Endothelial cell of umbilical vein (primary cell): ENCODE measurements at regions not wholly inside any gene's neighbourhood (a gene's known extent, or its start where the extent isn't known, plus 50 kb on each side); places are given as distances from the start of the nearest gene placed in this dataset.

Source experiments
- BruUV-seq: library from RNA; stranded (reverse); fragments of 400-500 nt; replicated peaks from 2 replicates; lab custom pipeline; 2021; lab: Mats Ljungman, UMichigan
- CTCF ChIA-PET: fragments of 300-600, 350-600 bp; sonication (Branson Sonifier 250); formaldehyde crosslinking; loops from one replicate; lab custom pipeline; 2021; ENCODE audit warnings: antibody characterized with exemption, inconsistent platforms; lab: Charles Lee
- POLR2A ChIA-PET: fragments of 300-600, 350-600 bp; sonication (Branson Sonifier 250); formaldehyde crosslinking; loops from one replicate; lab custom pipeline; 2021; ENCODE audit warnings: antibody characterized with exemption, inconsistent platforms; lab: Charles Lee
- DNase-seq: peaks from one replicate; pipeline ENCODE4 v3.0.0-alpha.2; 2011; ENCODE audit warnings: low read depth, low spot score
- FAIRE-seq: peaks from 2 replicates; lab custom pipeline; 2011; peaks lifted over from hg19 to GRCh38; lab: Jason Lieb, UNC
- H2AFZ ChIP-seq: 2 replicates; pipeline ENCODE4 v1.6.0; 2012; ENCODE audit warnings: low read depth, low read length, control low read depth, inconsistent platforms
- H3K27ac ChIP-seq: 2 replicates; pipeline ENCODE4 v1.5.1; 2011; ENCODE audit warnings: low read depth, mild to moderate bottlenecking, control low read depth, low read length, moderate library complexity; ENCODE audit not compliant: insufficient read depth
- H3K27me3 ChIP-seq, 2 experiments: 2 replicates each; pipeline versions ENCODE4 v1.6.0 to v1.6.1; 2011; ENCODE audit warnings: low read length in 2 of 2, mixed read lengths in 1 of 2; ENCODE audit not compliant: control insufficient read depth in 2 of 2, insufficient read depth in 2 of 2
- H3K36me3 ChIP-seq, 2 experiments: 2 replicates in 1 of 2; 3 replicates in 1 of 2; pipeline ENCODE4 v1.5.1; 2011; ENCODE audit warnings: low read length in 2 of 2, mild to moderate bottlenecking in 1 of 2, moderate library complexity in 1 of 2; ENCODE audit not compliant: control insufficient read depth in 2 of 2, insufficient read depth in 2 of 2; ENCODE audit errors: extremely low read depth in 1 of 2
- H3K4me1 ChIP-seq: 3 replicates; pipeline ENCODE4 v1.5.1; 2011; ENCODE audit warnings: mild to moderate bottlenecking, low read length; ENCODE audit not compliant: control insufficient read depth, insufficient read depth; ENCODE audit errors: extremely low read depth
- H3K4me2 ChIP-seq: 2 replicates; pipeline ENCODE4 v1.6.1; 2011; ENCODE audit warnings: low read length, control low read depth, mixed read lengths; ENCODE audit not compliant: insufficient read depth
- H3K4me3 ChIP-seq, 3 experiments: fragments of 200-600 bp in 1 of 3; sonication (generic), shearing (Covaris generic) in 1 of 3; replicated peaks in 1 of 3; 2 replicates each; pipeline ENCODE4 v1.5.1; 2011 to 2016; ENCODE audit warnings: control low read depth in 3 of 3, low read length in 3 of 3, mild to moderate bottlenecking in 2 of 3, inconsistent platforms in 1 of 3, low read depth in 1 of 3, moderate library complexity in 1 of 3; ENCODE audit not compliant: insufficient read depth in 1 of 3
- H3K79me2 ChIP-seq: 2 replicates; pipeline ENCODE4 v1.6.0; 2012; ENCODE audit warnings: low read length, inconsistent platforms; ENCODE audit not compliant: control insufficient read depth, insufficient read depth
- H3K9ac ChIP-seq: replicated peaks from 2 replicates; pipeline ENCODE3; 2011; ENCODE audit warnings: low read length, control low read depth; ENCODE audit not compliant: insufficient read depth; ENCODE audit errors: extremely low read depth
- H3K9me1 ChIP-seq: replicated peaks from 3 replicates; pipeline ENCODE4 v1.6.0; 2011; ENCODE audit warnings: mild to moderate bottlenecking, low read length; ENCODE audit not compliant: control insufficient read depth, insufficient read depth; ENCODE audit errors: extremely low read depth
- H3K9me3 ChIP-seq: replicated peaks from 2 replicates; pipeline ENCODE4 v1.5.1; 2012; ENCODE audit warnings: low read length, inconsistent platforms; ENCODE audit not compliant: control insufficient read depth, insufficient read depth
- H4K20me1 ChIP-seq: replicated peaks from 2 replicates; pipeline ENCODE3; 2011; ENCODE audit warnings: mild to moderate bottlenecking, low read length; ENCODE audit not compliant: control insufficient read depth, insufficient read depth; ENCODE audit errors: extremely low read depth
- CTCF ChIP-seq, 2 donors: IDR thresholded peaks; 1 replicate in 1 of 2; 2 replicates in 1 of 2; pipeline ENCODE4 v1.5.1; 2011; ENCODE audit warnings: low read length in 2 of 2, mild to moderate bottlenecking in 2 of 2, moderate library complexity in 2 of 2, control low read depth in 1 of 2, inconsistent platforms in 1 of 2, low read depth in 1 of 2; ENCODE audit not compliant: insufficient read depth in 1 of 2; ENCODE audit errors: extremely low read depth in 1 of 2
- EZH2 ChIP-seq: IDR thresholded peaks from 2 replicates; pipeline ENCODE4 v1.6.1; 2012; ENCODE audit warnings: borderline replicate concordance, low read depth, mild to moderate bottlenecking, moderate library complexity, low read length, inconsistent platforms; ENCODE audit not compliant: severe bottlenecking
- FOS ChIP-seq: IDR thresholded peaks from 2 replicates; pipeline ENCODE4 v1.6.1; 2011; ENCODE audit warnings: mild to moderate bottlenecking, low read length, moderate library complexity, borderline replicate concordance; ENCODE audit not compliant: insufficient read depth
- GATA2 ChIP-seq: IDR thresholded peaks from 2 replicates; pipeline ENCODE4 v1.7.0; 2011; ENCODE audit warnings: low read depth, mild to moderate bottlenecking, moderate library complexity, mixed read lengths, low read length; ENCODE audit not compliant: insufficient read length, insufficient read depth
- JUN ChIP-seq: IDR thresholded peaks from 2 replicates; pipeline ENCODE4 v1.6.1; 2011; ENCODE audit warnings: borderline replicate concordance, low read depth; ENCODE audit not compliant: insufficient read length, insufficient read depth
- MAX ChIP-seq: IDR thresholded peaks from 2 replicates; pipeline ENCODE4 v1.6.1; 2011; ENCODE audit not compliant: insufficient read depth, insufficient read length
- MYC ChIP-seq: IDR thresholded peaks from one replicate; pipeline ENCODE4 v1.6.1; 2011; ENCODE audit warnings: mild to moderate bottlenecking, low read depth, low read length
- POLR2A ChIP-seq: IDR thresholded peaks from 2 replicates; pipeline ENCODE4 v1.6.1; 2012; ENCODE audit warnings: low read depth, mild to moderate bottlenecking, control low read depth, low read length
- POLR2AphosphoS5 ChIP-seq: IDR thresholded peaks from 2 replicates; pipeline ENCODE4 v1.6.1; 2012; ENCODE audit warnings: low read depth, mild to moderate bottlenecking, control low read depth, low read length, moderate library complexity; ENCODE audit not compliant: insufficient read depth
- dilution Hi-C: fragments of 300-500 bp; cut with MboI; formaldehyde crosslinking; loops from one replicate; pipeline ENCODE4 v1.15.0; 2019; ENCODE audit warnings: low sequenced_read_pairs; ENCODE audit not compliant: extremely low pct_ligation_motif_present
- intact Hi-C: fragments of 100-400 bp; cut with micrococcal nuclease; formaldehyde crosslinking; loops from one replicate; pipeline ENCODE4 v1.10.0; 2022

- Histone ChIP-seq H3K27ac (no peak overlapping the region), H3K27me3 (no peaks in the 10 kb centered on the region), H3K9me1 (no peaks in the 10 kb centered on the region), H3K36me3 (no peaks in the 10 kb centered on the region), H3K4me1 (no peaks in the 10 kb centered on the region), H3K79me2 (no peaks in the 10 kb centered on the region), H3K9me3 (no peaks in the 10 kb centered on the region), H2AFZ (no peak overlapping the region), H4K20me1 (no peaks in the 10 kb centered on the region), H3K4me2 (no peak overlapping the region), H3K9ac (no peak overlapping the region), H3K4me3 (no peak overlapping the region)
- intact Hi-C loops (no loop called here), dilution Hi-C loops (no loop called here)
- POLR2A ChIA-PET, result no interaction called here
- CTCF ChIA-PET, result no interaction called here
- BruUV-seq, result no TSS peak
- TF ChIP-seq MYC (no peak), POLR2AphosphoS5 (no peak), MAX (no peak), GATA2 (no peak), EZH2 (no peak), POLR2A (no peak), CTCF (IDR thresholded peaks at IDR 0.05; ENCODE audit: extremely low read depth in 1 of 2, insufficient read depth in 1 of 2, low read depth in 1 of 2, low read length in 2 of 2) (no peak), JUN (no peak), FOS (no peak)
- FAIRE-seq, result no peak
- no peak for DNase-seq
Observed at GRCh38 chr18:66329716-66330115, 274.2 kb downstream of the CDH19 start.
